ENCODE measurements at regions not wholly inside any gene's neighbourhood (a gene's known extent, or its start where the extent isn't known, plus 50 kb on each side); places are given as distances from the start of the nearest gene placed in this dataset.

DNA sequence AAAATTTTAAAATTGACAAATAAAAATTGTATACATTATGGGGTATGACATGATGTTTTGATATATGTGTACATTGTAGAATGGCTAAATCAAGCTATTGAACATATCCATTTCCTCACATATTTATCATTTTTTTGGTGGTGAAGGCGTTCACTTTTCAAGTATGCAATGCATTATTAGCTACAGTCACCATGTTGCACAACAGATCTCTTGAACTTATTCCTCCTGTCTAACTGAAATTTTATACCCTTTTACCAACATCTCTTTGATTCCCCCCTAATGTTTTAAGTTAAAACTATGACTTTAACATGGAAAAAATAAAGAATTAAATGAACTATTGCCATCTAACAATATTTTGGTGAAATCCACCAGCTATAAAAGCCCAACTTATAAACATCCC is 65.2 kb upstream of the UST start:
- TF ChIP-seq GABPA (IDR thresholded peaks at IDR 0.05 in 1 of 2, conservative IDR thresholded peaks at IDR 0.05 in 1 of 2) (no peak), TAF1 (conservative IDR thresholded peaks at IDR 0.05) (no peak), HNF4G (IDR thresholded peaks at IDR 0.05) (no peak), RXRA (IDR thresholded peaks at IDR 0.05) (no peak), EGR1 (IDR thresholded peaks at IDR 0.05; ENCODE audit: low read depth in 2 of 2) (no peak)
- TF ChIP-seq, protein P1, sequence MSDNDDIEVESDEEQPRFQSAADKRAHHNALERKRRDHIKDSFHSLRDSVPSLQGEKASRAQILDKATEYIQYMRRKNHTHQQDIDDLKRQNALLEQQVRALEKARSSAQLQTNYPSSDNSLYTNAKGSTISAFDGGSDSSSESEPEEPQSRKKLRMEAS (IDR thresholded peaks at IDR 0.05) = no peak
- TF ChIP-seq, protein P2, sequence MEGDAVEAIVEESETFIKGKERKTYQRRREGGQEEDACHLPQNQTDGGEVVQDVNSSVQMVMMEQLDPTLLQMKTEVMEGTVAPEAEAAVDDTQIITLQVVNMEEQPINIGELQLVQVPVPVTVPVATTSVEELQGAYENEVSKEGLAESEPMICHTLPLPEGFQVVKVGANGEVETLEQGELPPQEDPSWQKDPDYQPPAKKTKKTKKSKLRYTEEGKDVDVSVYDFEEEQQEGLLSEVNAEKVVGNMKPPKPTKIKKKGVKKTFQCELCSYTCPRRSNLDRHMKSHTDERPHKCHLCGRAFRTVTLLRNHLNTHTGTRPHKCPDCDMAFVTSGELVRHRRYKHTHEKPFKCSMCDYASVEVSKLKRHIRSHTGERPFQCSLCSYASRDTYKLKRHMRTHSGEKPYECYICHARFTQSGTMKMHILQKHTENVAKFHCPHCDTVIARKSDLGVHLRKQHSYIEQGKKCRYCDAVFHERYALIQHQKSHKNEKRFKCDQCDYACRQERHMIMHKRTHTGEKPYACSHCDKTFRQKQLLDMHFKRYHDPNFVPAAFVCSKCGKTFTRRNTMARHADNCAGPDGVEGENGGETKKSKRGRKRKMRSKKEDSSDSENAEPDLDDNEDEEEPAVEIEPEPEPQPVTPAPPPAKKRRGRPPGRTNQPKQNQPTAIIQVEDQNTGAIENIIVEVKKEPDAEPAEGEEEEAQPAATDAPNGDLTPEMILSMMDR (IDR thresholded peaks at IDR 0.05; ENCODE audit: low read depth, low read length, missing input control) = no peak
